Sigmoid colon (tissue), 4 donors: ENCODE measurements at regions not wholly inside any gene's neighbourhood (a gene's known extent, or its start where the extent isn't known, plus 50 kb on each side); places are given as distances from the start of the nearest gene placed in this dataset.

Experiments
- EP300 ChIP-seq, 4 donors: sonication (generic); formaldehyde crosslinking; IDR thresholded peaks; one replicate each; pipeline ENCODE4 v1.6.1; 2017; ENCODE audit warnings: antibody characterized with exemption in 4 of 4
- POLR2A ChIP-seq, 2 donors: fragments of 450-650 bp; IDR thresholded peaks; one replicate each; pipeline ENCODE4 v1.6.1; 2016; ENCODE audit warnings: antibody characterized with exemption in 2 of 2, mild to moderate bottlenecking in 2 of 2, moderate library complexity in 2 of 2
- POLR2AphosphoS5 ChIP-seq, 4 donors: sonication (generic); formaldehyde crosslinking; IDR thresholded peaks; one replicate each; pipeline ENCODE4 v1.6.1; 2017; ENCODE audit warnings: antibody characterized with exemption in 4 of 4
- TF ChIP-seq, protein P1 (sequence below), 4 experiments: fragments of 450-650 bp in 3 of 4; fragments of 200-600 bp in 1 of 4; IDR thresholded peaks; one replicate each; pipeline ENCODE4 v1.5.1; 2016 to 2019; ENCODE audit warnings: antibody characterized with exemption in 4 of 4, mild to moderate bottlenecking in 3 of 4, moderate library complexity in 2 of 4

DNA sequence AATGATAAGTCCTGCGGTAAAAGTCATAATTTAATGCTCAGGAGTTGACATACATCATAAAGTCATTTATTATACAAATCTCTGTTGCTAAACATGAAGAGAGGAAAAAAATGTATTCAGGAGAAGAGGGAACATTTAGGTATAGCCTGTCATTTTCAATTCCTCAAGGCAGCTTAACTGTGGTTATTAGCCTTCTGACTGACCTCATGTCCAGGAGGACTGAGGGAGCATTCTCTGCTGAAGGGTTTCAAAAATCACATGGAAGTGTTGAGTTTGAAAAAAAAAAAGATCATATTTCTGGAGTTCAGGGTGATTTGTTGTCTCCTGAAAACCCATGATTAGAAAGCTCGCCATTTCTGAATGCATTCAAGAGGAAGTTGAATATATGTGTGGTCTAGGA lies 1371.1 kb upstream of the LRRTM1 start:
- TF ChIP-seq, protein P1, sequence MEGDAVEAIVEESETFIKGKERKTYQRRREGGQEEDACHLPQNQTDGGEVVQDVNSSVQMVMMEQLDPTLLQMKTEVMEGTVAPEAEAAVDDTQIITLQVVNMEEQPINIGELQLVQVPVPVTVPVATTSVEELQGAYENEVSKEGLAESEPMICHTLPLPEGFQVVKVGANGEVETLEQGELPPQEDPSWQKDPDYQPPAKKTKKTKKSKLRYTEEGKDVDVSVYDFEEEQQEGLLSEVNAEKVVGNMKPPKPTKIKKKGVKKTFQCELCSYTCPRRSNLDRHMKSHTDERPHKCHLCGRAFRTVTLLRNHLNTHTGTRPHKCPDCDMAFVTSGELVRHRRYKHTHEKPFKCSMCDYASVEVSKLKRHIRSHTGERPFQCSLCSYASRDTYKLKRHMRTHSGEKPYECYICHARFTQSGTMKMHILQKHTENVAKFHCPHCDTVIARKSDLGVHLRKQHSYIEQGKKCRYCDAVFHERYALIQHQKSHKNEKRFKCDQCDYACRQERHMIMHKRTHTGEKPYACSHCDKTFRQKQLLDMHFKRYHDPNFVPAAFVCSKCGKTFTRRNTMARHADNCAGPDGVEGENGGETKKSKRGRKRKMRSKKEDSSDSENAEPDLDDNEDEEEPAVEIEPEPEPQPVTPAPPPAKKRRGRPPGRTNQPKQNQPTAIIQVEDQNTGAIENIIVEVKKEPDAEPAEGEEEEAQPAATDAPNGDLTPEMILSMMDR (IDR thresholded peaks at IDR 0.05): no peak
- TF ChIP-seq POLR2AphosphoS5 (IDR thresholded peaks at IDR 0.05) (no peak), EP300 (IDR thresholded peaks at IDR 0.05) (no peak), POLR2A (IDR thresholded peaks at IDR 0.05) (no peak)
